ENCODE measurements at regions not wholly inside any gene's neighbourhood (a gene's known extent, or its start where the extent isn't known, plus 50 kb on each side); places are given as distances from the start of the nearest gene placed in this dataset.
A peak's percentile ranks its signal among the peaks of the same experiment; 100 is the strongest.

DNA sequence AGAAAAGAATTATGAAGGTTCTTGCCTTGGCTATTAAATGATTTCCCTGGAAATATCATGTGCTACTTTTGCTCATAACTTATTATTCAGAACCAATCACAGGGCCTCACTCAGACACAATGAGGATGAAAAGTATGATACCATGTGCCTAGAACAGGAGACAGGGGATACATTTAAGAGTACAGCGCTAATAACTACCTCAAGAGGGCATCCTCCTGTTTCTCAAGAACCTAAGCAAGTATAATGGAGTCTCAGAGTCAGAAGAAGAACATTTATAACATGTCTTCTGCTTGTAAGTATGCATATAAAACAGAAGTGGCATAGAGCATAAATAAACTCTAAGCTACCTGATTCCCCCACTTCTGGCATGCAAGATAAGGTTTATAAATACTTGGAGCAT, 125.4 kb upstream of the MME start:
- Histone ChIP-seq H3K36me3 (ENCODE audit: insufficient read depth, low read length) (no peaks in the 10 kb centered on the region), H3K27ac (ENCODE audit: low read depth, low read length, poor library complexity, severe bottlenecking) (peak overlapping the region; percentile 76), H3K9me2 (ENCODE audit: low read depth, low read length) (no peaks in the 10 kb centered on the region), H2AFZ (ENCODE audit: low read length) (peak overlapping the region; percentile 38; the same call in 1 of the 2 replicates), H3F3A (ENCODE audit: insufficient read depth, low read length) (0 out of 2 replicates have a peak, but pooled peaks cover 4% of the 10 kb centered on the region), H3K4me1 (ENCODE audit: insufficient read depth, low read length, severe bottlenecking) (peaks cover 34% of the 10 kb centered on the region), H3K9me3 (ENCODE audit: low read length) (peaks cover 20% of the 10 kb centered on the region), H3K79me2 (ENCODE audit: insufficient read depth, low read length) (no peaks in the 10 kb centered on the region), H4K20me1 (ENCODE audit: insufficient read depth, low read length) (no peaks in the 10 kb centered on the region), H3K4me2 (ENCODE audit: low read length) (no peak overlapping the region), H3K27me3 (ENCODE audit: insufficient read depth, low read length) (no peaks in the 10 kb centered on the region), H3K9ac (ENCODE audit: low read length) (no peak overlapping the region), H3K4me3 (ENCODE audit: low read depth, low read length, poor library complexity, severe bottlenecking) (no peak overlapping the region)
- TF ChIP-seq, protein P1, sequence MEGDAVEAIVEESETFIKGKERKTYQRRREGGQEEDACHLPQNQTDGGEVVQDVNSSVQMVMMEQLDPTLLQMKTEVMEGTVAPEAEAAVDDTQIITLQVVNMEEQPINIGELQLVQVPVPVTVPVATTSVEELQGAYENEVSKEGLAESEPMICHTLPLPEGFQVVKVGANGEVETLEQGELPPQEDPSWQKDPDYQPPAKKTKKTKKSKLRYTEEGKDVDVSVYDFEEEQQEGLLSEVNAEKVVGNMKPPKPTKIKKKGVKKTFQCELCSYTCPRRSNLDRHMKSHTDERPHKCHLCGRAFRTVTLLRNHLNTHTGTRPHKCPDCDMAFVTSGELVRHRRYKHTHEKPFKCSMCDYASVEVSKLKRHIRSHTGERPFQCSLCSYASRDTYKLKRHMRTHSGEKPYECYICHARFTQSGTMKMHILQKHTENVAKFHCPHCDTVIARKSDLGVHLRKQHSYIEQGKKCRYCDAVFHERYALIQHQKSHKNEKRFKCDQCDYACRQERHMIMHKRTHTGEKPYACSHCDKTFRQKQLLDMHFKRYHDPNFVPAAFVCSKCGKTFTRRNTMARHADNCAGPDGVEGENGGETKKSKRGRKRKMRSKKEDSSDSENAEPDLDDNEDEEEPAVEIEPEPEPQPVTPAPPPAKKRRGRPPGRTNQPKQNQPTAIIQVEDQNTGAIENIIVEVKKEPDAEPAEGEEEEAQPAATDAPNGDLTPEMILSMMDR (IDR thresholded peaks at IDR 0.05; ENCODE audit: low read length): peak; percentile 89
- TF ChIP-seq EZH2 (IDR thresholded peaks at IDR 0.05; ENCODE audit: borderline replicate concordance, low read length): no peak

DNA sequence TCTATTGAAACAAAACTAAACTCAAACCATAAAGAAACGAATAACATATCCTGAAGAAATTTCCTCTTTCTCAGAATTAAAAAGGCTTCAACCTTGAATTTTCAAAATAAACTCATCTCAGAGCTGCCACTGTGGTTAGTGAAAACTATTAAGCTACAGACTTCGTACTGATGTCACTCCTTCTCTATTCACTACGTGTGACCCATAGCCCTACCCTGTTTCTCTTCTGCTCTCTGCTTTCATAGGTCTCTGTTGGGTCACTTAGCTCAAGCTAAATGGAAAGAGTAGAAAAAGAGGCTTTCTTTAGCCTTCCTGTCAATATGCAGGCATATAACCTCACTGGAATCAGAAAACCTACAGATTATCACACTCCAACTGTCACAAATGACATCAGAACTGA, 126.6 kb upstream of the MME start:
- Histone ChIP-seq H4K20me1 (ENCODE audit: insufficient read depth, low read length) (no peaks in the 10 kb centered on the region), H3K79me2 (ENCODE audit: insufficient read depth, low read length) (no peaks in the 10 kb centered on the region), H3K4me2 (ENCODE audit: low read length) (peak overlapping the region; percentile 33), H3F3A (ENCODE audit: insufficient read depth, low read length) (0 out of 2 replicates have a peak, but pooled peaks cover 4% of the 10 kb centered on the region), H3K9ac (ENCODE audit: low read length) (peak overlapping the region; percentile 10), H3K9me3 (ENCODE audit: low read length) (peaks cover 19% of the 10 kb centered on the region), H3K27ac (ENCODE audit: low read depth, low read length, poor library complexity, severe bottlenecking) (peak overlapping the region; percentile 76), H3K4me3 (ENCODE audit: low read depth, low read length, poor library complexity, severe bottlenecking) (no peak overlapping the region), H3K4me1 (ENCODE audit: insufficient read depth, low read length, severe bottlenecking) (peaks cover 34% of the 10 kb centered on the region), H3K36me3 (ENCODE audit: insufficient read depth, low read length) (no peaks in the 10 kb centered on the region), H2AFZ (ENCODE audit: low read length) (peak overlapping the region; percentile 38), H3K9me2 (ENCODE audit: low read depth, low read length) (no peaks in the 10 kb centered on the region), H3K27me3 (ENCODE audit: insufficient read depth, low read length) (no peaks in the 10 kb centered on the region)
- no peak for TF ChIP-seq EZH2 (IDR thresholded peaks at IDR 0.05; ENCODE audit: borderline replicate concordance, low read length)
- TF ChIP-seq, protein P1 (IDR thresholded peaks at IDR 0.05; ENCODE audit: low read length): no peak

DNA sequence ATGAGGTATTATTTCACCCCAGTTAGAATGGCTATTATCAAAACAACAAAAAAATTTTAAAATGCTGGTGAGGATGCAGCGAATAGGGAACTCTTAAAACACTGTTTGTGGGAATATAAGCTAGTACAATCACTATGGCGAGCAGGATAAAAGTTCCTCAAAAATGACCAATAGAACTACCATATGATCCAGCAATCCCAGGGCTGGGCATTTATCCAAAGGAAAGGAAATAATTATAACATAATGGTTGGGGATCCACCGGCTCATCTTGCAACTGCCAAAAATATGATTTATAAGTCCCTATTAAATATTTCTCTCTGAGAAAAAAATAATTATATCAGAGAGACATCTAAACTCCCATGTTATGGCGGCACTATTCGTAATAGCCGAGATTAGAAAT, 127.6 kb upstream of the MME start:
- Histone ChIP-seq H3K9ac (ENCODE audit: low read length) (no peak overlapping the region), H3K4me1 (ENCODE audit: insufficient read depth, low read length, severe bottlenecking) (peaks cover 34% of the 10 kb centered on the region), H3K4me3 (ENCODE audit: low read depth, low read length, poor library complexity, severe bottlenecking) (no peak overlapping the region), H4K20me1 (ENCODE audit: insufficient read depth, low read length) (no peaks in the 10 kb centered on the region), H3K9me3 (ENCODE audit: low read length) (peaks cover 15% of the 10 kb centered on the region), H3K27ac (ENCODE audit: low read depth, low read length, poor library complexity, severe bottlenecking) (no peak overlapping the region), H3K27me3 (ENCODE audit: insufficient read depth, low read length) (no peaks in the 10 kb centered on the region), H3K79me2 (ENCODE audit: insufficient read depth, low read length) (no peaks in the 10 kb centered on the region), H2AFZ (ENCODE audit: low read length) (no peak overlapping the region), H3F3A (ENCODE audit: insufficient read depth, low read length) (0 out of 2 replicates have a peak, but pooled peaks cover 4% of the 10 kb centered on the region), H3K9me2 (ENCODE audit: low read depth, low read length) (no peaks in the 10 kb centered on the region), H3K4me2 (ENCODE audit: low read length) (no peak overlapping the region), H3K36me3 (ENCODE audit: insufficient read depth, low read length) (no peaks in the 10 kb centered on the region)
- TF ChIP-seq, protein P1 (IDR thresholded peaks at IDR 0.05; ENCODE audit: low read length): no peak
- TF ChIP-seq EZH2 (IDR thresholded peaks at IDR 0.05; ENCODE audit: borderline replicate concordance, low read length): no peak

Data from OCI-LY1 (cell line).